Sciatic nerve (tissue), 2 donors: ENCODE measurements at regions not wholly inside any gene's neighbourhood (a gene's known extent, or its start where the extent isn't known, plus 50 kb on each side); places are given as distances from the start of the nearest gene placed in this dataset.
"Not testable (repeated sequence)": the region's sequence is repeated elsewhere in the genome, so short reads cannot be mapped to it uniquely, and the experiment has no call there.

Source experiments
- ATAC-seq: fragments of 200-7000 bp; cut with Tn5 transposase; one replicate; pipeline ENCODE4 v1.9.1; 2020; ENCODE audit warnings: mild to moderate bottlenecking, moderate library complexity
- DNase-seq: peaks from one replicate; pipeline ENCODE4 v3.0.0-alpha.2; 2020; ENCODE audit warnings: low spot score
- intact Hi-C: fragments of 100-400 bp; cut with DNase I; formaldehyde crosslinking; loops from one replicate; pipeline ENCODE4 v1.14.2; 2022
- donor health status: DM: no; HTN: no; CAD: no.
- donor health status: DM: no; HTN: no; CAD: no.

DNA sequence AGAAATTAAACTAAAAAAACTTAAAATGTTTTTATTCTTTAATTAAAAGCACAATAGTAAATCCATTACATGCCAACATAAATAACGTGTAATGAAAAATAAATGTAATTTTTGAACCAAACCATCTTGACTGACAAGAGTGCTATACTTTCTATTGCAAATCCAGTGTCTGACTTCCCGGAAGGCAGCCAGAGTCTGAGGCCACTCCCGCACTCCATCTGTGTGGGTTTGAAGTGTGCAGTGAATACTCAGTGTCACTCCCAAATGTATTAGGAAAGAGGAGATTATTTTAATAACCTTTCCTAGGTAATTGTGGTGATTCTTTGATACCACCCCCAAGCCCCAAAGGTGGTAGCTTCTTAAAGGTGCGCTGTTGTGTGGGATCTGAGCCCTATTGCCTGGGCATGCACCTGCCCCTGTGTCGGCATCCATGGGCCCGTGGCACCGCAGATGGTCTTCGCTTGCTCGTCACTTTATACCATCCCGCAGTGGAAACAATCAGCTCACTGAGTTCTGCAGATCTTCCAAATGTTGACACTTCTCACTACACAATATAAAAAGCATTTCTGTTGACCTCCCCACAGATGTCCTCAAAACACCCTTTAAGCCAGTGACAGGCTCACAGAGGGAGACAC is 391.2 kb downstream of the THBS2 start:
- intact Hi-C loops: no loop called here
- DNase-seq (no peak), ATAC-seq (no peak)

DNA sequence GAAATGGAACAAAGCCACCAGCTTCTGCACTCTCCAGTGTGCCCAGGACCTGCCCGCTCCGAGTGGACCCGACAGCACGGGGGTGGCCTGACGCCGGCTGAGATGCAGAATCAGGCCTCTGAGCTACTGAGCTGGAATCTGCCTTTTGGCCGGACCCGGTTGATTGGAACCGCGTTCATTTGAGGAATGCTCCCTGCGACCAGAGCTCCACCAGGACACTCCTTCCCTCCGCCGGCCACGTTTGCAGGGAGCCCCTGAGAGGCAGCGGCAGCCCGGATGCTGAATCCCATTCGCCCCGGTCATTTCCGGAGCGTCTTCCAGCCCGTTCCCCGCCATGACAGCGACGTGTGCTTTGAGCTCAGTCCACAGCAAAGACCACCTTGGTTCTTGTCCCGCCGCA is 392.7 kb downstream of the THBS2 start:
- ATAC-seq: no peak

DNA sequence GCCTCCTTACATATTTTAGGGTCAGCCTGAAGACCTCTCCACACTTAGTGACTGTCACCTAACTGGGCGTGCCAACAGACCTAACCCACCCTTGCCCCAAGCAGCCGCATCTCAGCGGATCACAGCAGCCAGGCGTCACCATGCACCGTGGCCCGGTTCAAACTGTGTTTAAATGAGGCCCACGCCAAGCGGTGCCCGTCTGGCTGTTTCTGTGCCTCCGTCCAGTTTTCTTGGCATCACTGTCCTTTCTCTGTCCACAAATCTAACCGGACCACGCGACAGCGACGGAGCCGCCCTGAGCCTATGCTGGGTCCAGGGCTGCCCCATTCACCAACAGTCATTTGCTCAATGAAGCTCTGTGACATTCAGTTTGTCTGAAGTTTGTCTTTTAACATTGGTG is 393.3 kb downstream of the THBS2 start:
- intact Hi-C loops: no loop called here
- DNase-seq (no peak), ATAC-seq (no peak)

More for the DNA sequence above, 392.7 kb downstream of the THBS2 start:
- no peak for DNase-seq
- intact Hi-C loops: no loop called here

DNA sequence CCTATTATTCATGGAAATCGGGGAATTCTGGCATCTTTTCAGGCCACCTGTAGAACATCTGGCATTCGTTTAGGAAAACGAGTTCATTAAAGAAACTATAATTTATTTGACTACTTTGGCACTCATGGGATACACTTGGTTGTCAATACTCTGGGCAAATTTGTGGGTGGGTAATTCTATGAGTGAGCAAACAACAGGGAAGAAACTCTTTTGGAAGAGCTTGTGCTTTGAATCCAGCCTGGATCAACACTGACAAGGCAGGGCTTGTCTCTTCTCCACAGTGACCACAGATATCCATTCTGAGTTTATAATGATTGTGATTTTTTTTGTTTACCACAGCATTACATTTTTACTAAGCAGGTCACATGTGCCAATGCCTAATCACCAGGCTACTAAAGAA is 394.7 kb downstream of the THBS2 start:
- intact Hi-C loops: no loop called here
- ATAC-seq (no peak), DNase-seq (no peak)

DNA sequence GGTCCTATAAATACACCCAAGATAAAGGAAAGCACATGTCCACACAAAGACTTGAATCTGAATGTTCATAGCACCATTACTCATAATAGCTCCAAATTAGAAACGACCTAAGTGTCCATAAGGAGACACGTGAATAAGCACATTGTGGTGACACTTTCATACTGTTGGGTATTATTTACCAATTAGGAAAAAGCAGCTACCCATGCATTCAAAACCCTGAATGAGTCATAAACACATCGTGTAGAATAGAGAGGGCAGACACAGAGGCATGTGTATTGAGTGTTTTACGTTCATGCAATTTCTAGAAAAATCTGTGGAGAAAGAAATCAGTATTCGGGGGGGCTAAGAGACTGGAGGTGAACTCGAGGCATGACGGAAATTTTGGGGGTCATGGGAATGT is 396.7 kb downstream of the THBS2 start:
- intact Hi-C loops: no loop called here
- DNase-seq: no peak
- no peak for ATAC-seq

DNA sequence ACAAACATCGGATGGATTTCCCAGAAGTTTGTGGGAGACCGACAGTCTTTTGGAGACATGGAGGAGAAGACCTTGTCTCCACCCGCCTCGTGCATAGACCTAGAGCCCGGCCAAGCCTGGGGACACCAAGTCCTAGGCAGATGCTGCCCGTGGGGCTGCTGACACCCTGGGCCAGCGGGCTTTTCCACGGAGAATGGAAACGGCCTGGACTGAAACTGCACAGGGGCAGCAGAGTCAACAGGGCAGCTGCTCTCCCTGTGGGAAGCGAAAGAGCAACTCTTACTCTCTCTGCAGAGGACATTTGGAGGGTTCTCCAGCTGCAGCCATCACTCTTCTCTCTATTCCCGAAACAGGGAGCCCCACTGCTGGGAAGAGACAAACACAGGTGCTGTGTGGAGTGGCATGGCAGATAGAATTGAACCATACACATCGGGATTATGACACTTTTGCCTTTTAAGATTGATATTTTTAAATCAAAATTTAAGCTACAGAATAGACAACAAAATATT is 401.2 kb downstream of the THBS2 start:
- no peak for DNase-seq
- intact Hi-C loops: no loop called here
- peak; percentile 70 for ATAC-seq

DNA sequence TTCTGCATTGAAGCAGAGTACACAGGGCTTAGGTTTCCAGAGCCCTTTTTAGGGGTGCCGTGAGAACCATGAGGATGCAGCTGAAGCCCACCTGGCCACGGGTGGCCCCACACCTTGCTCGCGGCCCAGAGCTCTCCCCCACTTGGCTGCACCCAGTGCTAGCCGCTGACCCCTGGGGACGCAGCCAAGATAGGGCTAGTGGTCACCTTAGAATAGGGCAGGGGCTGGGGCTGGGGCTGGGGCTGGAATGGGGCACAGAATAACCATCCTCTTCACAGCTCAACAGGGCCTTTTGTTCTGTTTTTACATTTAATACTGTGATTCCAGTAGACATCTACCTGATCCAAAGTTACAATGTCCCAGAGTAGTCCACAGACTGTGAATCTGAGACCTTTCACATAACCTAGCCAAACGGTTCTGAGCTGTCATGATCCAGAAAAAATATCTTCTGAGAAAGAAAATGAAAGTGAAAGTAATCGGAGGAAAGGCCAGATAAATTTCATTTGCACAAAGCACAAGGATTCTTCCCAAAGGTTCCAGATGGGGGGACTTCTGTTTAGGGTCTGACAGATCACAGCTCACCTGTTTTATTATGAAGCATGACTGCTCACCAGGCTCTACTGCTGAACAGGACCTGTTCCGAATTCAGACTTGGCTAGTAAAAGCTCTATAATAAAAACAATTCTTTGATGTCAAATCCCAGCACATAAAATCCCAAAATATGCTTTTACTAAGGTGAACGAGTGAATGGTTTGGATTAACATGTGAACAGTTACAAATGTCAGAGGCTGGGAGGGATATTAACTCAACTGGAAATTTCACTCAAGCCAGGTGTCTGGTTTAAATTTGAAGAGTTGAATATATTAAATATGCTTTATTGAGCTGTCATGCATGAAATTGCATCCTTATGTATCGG is 401.9 kb downstream of the THBS2 start:
- ATAC-seq (peak; percentile 65), DNase-seq (no peak)
- intact Hi-C loops: no loop called here

DNA sequence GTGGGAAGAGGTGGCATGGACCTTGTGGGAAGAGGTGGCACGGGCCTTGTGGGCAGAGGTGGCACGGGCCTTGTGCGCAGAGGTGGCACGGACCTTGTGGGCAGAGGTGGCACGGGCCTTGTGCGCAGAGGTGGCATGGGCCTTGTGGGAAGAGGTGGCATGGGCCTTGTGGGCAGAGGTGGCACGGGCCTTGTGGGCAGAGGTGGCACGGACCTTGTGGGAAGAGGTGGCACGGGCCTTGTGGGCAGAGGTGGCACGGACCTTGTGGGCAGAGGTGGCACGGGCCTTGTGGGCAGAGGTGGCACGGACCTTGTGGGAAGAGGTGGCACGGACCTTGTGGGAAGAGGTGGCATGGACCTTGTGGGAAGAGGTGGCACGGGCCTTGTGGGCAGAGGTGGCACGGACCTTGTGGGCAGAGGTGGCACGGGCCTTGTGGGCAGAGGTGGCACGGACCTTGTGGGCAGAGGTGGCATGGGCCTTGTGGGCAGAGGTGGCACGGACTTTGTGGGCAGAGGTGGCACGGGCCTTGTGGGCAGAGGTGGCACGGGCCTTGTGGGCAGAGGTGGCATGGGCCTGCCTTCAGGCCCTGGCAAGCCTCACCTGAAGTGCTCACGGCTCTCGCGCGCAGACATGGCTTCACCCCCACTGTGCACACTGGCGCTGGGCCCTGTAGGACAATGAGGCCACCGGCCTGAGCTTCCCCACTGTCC is 403.5 kb downstream of the THBS2 start:
- DNase-seq, ATAC-seq, intact Hi-C loops: not testable (repeated sequence)

DNA sequence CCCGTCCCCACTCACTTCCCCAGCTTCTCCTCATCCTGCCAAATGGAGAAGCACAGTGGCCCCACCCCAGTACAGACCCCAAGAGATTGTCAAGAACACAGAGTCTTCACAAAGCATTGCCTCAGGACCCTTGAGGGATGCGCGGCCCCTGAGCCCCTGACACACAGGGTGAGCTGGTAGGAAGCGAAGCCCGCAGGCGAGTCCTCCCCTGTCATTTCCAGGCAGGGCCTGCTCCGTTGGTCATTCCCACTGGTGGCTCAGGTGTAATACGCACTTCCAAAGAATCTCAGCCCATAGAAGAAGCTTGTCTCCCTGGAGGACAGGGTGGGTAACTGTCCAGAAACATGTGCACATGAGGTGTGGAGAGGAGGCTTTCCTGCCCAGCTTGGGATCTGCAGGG is 404.2 kb downstream of the THBS2 start:
- intact Hi-C loops: no loop called here
- ATAC-seq (no peak), DNase-seq (no peak)

DNA sequence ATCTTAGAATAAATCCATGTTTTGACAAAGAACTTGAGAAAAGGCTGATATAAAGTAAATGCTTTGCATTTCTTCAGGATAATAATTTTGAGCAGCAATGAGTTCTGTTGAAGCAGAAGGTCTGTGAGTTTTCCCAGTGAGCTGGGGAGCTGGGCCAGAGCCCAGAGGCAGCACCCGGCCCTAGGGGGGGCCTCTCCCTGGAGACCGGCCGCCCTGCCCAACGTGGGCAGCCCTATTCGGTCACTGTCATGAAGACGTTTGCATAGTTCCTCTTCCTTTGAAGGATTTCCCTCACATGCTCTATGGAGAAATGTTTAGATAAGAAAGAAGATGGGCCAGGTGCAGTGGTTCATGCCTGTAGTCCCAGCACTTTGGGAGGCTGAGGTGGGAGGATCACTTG is 404.8 kb downstream of the THBS2 start:
- no peak for DNase-seq
- ATAC-seq: no peak
- intact Hi-C loops: no loop called here

DNA sequence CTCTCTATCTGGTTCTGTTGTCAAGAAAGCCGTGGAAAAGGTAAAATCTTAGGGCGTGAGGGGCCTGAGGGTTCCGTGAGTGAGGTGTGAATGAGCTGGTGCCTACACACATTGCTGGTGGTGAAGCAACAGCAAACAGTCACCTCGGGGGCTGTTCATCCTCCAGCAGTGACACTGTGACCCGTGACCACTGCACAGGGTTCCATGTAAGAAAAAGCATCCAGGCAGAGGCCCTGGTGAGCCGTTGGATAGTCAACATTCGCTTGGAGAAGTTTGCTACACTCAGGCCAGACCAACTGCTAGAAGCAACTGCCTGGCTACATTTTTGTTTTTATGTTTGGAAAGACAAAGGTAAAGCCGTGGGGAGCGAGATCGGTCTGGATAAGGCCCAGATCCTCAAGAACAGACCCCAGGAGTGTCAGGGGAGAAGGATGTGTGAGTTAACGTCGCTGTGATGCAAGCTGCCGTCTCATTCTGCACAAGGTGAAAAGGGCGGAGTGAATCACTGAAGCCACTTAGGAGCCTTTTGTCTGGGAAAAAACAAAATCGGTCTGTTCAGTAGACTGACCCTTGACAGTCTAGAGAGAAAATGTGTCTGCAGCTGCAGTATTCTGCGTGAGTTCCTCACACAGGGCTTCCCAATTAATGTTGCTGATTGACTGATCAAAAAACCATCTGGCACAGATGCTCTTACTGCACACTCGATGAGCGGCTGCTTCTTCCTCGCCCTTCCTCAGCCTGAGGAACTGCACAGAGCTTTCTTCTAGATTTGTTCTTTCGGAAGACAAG is 404.0 kb downstream of the SMOC2 start:
- DNase-seq (no peak), ATAC-seq (peak; percentile 87)
- intact Hi-C loops: no loop called here

DNA sequence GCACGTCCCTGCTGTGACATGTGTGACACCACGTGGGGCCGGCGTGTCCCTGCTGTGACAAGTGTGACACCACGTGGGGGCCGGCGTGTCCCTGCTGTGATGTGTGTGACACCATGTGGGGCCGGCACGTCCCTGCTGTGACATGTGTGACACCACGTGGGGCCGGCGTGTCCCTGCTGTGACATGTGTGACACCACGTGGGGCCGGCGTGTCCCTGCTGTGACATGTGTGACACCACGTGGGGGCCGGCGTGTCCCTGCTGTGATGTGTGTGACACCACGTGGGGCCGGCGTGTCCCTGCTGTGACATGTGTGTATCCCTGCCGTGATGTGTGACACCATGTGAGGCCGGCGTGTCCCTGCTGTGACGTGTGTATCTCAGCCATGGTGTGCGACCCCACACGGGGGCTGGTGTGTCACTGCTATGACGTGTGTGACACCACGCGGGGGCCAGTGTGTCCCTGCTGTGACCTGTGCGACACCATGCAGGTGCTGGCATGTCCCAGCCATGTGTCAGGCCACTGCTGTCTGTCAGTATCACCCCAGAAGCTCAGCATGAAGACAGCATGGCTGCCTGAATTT is 401.7 kb downstream of the SMOC2 start:
- intact Hi-C loops, ATAC-seq, DNase-seq: not testable (repeated sequence)

DNA sequence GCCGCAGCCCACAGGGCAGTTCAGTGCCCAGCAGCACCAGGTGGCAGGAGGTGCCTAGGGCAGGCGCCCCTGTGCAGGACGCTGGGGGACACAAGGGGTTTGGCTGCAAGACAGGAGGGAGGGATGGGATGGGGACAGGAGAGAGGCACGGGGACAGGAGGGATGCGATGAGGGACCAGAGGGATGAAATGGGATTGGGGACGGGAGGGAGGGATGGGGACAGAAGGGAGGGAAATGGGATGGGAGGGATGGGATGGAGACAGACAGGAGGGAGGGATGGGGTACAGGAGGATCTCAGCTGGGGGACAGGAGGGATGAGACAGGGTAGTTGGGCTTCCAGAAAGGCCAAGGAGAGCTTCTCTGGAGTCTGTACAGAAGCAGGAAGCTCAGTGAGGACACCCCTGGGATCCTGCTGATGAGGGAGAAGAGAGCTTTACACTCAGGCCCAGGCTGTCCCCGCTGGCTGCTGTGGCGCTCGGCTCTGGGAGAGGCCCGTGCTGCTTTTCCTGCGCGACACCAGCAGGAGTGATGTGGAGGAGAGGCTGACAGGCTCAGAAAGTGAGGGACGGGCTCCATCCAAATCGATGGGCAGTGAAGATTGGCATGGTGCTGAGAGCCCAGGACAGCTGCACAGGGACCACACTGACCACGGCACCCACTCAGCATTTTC is 400.8 kb downstream of the SMOC2 start:
- no peak for DNase-seq
- intact Hi-C loops: no loop called here
- no peak for ATAC-seq

DNA sequence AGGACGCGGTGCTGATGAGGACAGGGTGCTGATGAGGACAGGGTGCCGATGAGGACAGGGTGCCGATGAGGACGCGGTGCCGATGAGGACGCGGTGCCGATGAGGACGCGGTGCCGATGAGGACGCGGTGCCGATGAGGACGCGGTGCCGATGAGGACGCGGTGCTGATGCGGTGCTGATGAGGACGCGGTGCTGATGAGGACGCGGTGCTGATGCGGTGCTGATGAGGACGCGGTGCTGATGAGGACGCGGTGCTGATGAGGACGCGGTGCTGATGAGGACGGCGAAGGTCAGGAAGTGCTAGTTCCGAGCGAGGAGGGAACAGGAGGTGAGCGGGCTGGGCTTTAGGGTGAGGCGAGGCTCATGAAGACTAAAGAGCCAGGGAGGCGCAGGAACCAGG is 399.9 kb downstream of the SMOC2 start:
- DNase-seq, intact Hi-C loops, ATAC-seq: not testable (repeated sequence)

DNA sequence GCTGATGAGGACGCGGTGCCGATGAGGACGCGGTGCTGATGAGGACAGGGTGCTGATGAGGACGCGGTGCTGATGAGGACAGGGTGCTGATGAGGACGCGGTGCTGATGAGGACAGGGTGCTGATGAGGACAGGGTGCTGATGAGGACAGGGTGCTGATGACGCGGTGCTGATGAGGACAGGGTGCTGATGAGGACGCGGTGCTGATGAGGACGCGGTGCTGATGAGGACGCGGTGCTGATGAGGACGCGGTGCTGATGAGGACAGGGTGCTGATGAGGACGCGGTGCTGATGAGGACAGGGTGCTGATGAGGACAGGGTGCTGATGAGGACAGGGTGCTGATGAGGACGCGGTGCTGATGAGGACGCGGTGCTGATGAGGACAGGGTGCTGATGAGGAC is 399.3 kb downstream of the SMOC2 start:
- DNase-seq, ATAC-seq, intact Hi-C loops: not testable (repeated sequence)

DNA sequence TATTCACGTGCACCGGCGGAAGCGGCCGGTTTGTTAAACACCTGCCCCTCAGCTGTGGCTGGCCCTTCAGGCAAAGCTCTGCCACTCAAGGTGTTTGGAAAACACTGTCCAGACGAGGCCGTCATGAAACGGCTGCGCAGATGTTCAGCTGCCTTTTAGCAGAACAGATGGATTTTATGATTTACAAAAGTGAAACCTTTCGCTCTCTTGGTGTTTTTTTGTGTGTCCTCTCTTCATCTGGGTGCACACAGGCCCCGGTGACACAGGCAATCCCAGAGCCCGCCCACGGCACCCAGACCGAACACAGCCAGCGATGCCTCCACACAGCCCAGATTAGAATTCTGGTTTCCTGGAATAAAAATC is 397.0 kb downstream of the SMOC2 start:
- no peak for DNase-seq
- peak; percentile 45 for ATAC-seq
- intact Hi-C loops: no loop called here

DNA sequence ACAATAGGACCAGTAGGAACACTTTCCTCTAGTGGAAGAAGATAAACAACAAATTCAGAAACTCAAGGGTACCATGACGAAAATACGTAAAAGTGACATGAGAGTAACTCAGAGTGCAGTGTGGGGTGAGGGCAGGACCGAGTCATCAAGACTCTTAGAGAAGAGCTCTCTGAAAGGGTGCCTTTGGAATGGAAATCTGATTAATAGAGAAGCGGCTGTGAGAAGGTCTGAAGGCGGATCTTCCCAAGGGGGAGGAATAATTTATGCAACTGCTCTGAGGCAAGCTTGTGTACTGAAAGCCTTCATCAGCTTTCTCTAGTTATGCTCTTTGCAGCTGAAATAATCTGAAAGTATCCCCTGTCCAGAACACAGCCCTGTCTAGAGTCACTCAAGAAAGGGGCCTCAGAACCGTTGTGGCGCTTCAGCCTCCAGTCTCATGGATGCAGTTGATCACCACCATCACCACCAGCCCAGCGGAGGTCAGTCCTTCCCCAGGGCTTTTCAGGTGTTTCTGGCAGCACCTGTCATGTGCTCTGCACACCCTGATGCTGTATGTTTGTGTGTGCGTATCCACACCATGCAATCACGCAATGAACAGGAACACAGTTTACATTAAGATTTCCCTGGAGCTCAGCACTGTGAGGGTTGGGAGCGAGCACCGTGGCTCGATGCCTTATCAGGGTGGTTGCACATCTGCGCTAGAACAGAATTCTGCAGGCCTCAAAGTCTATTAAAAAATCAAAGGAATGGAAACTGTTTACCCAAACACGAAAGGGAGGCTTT is 396.5 kb downstream of the SMOC2 start:
- peak; percentile 47 for ATAC-seq
- intact Hi-C loops: no loop called here

More for the DNA sequence above, 396.5 kb downstream of the SMOC2 start:
- DNase-seq: no peak
